ENCODE measurements at regions not wholly inside any gene's neighbourhood (a gene's known extent, or its start where the extent isn't known, plus 50 kb on each side); places are given as distances from the start of the nearest gene placed in this dataset.
"Not testable (repeated sequence)": the region's sequence is repeated elsewhere in the genome, so short reads cannot be mapped to it uniquely, and the experiment has no call there.

DNA sequence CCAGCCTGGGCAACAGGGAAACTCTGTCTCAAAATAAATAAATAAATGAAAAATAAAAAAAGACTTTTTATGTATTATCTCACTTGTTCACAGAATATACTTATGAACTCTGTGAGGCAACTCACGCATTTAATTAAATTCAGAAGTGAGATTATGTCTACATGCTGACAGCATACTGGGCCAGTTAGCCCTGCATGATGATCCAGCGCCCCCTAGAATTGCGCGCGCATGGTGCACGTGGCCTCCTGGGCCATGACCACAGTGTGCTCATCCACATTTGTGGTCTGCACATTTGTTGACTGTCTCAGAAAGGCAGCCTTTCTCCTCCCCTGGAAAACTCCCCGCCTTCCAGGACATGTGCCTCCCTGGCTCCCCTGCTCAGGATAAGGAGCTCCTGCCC is 64.8 kb upstream of the METTL9 start:
- DNase-seq (ENCODE audit: low spot score) = not testable (repeated sequence)

DNA sequence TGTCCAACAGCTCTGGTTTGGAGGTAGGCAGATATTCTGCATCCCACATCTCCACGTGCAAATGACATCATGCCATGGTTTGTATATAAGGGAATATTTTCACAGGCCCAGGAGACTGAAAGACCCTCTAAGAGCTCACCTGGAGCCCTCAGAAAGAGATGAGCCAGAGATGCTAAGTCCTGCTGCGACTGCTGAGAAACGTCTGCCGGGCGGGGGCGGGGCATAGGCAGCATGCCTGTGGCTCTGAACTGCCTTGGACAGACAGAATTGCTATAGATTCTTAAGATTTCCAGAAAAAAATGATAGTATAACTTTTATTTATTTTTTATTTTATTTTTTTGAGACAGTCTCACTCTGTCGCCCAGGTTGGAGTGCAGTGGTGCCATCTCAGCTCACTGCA is 64.2 kb upstream of the METTL9 start:
- DNase-seq (ENCODE audit: low spot score) = not testable (repeated sequence)

DNA sequence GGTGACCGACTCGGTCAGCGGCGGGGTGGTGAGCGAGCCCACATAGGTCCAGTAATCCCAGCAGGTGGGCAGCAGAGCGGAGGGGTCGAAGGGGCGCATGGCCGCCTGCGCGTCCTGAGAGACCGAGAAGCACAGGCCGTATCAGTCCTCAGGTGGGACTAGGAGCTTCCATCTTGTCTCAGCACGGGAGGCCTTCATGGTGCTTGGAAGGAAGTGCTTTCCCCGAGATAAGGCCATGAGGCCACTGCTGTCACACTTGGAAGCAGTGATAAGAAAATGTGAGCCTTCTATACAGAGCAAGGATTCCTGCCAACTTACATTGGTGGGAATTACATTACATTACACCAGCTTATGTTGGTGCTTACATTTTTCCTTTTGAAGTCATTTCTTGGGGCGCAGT is 62.6 kb upstream of the METTL9 start:
- not testable (repeated sequence) for DNase-seq (ENCODE audit: low spot score)

DNA sequence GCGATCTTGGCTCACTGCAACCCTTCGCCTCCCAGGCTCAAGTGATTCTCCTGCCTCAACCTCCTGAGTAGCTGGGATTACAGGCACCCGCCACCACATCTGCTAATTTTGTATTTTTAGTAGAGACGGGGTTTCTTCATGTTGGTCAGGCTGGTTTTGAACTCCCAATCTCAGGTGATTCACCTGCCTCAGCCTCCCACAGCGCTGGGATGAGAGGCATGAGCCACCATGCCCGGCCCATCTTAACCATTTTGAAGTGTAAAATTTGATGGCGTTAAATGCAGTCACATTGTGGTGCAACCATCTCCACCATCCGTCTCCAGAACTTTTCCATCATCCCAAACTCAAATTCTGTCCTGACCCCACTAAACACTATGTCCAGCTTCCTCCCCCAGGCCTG is 61.8 kb upstream of the METTL9 start:
- DNase-seq (ENCODE audit: low spot score) = not testable (repeated sequence)

DNA sequence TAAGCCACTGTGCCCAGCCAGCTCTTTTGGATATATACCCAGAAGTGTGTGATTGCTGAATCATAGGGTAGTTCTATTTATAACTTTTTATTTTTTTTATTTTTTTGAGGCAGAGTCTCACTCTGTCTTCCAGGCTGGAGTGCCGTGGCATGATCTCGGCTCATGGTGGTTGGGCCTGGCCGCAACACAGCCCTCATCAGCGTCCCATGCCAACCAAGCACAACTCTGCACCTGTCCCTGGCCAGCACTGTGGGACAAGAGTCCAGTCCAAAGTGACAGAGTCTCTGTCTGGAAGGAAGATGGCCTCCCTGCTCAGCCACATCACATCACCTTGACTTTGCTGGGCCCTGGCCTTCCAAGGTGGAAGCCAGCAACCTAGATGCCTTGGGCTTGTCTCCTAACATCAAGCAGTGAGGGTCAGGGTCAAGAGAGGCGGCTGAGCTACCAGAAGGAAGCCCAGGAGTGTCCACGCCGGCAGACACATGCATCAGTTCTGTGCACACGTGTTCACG is 60.2 kb upstream of the METTL9 start:
- DNase-seq (ENCODE audit: low spot score) = not testable (repeated sequence)

DNA sequence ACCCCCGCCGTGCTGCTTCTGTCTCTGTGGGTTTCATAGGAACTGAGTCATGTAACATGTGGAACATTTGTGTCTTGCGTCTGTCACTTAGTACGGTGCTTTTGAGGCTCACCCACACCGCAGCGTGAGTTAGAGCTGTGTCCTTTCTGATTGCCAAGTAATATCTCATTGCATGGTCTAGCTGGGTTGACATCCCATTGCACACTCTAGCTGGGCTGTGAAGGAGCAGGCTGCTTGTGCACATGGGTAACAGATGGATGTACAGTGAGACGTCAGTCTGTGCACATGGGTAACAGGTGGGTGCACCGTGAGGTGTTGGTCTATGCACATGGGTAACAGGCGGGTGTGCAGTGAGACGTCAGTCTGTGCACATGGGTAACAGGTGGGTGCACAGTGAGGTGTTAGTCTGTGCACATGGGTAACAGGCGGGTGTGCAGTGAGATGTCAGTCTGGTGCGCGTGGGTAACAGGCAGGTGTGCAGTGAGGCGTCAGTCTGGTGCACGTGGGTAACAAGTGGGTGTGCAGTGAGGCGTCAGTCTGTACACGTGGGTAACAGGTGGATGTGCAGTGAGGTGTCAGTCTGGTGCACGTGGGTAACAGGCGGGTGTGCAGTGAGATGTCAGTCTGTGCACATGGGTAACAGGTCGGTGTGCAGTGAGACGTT is 58.5 kb upstream of the METTL9 start:
- DNase-seq (ENCODE audit: low spot score) = not testable (repeated sequence)

DNA sequence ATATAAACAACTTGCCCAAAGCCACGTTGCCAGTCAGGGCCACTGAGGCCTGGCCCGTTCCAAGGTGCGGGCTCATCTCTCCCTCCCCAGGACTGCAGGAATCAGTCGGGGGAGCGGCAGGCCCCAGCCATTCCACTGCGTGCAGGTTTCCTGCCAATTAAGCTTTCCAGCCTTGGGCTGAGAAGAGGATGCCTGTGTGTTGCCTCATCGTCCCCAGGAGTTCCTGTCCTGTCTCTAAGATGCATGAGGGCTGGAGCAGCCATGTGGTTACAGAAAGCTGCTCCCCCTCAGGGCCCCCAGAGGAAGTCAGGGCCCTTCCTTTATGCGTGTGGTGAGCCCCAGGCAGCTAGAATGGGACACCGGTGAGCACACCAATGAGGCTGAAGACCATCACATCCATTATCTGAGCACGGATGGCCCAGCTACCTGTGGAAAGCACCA is 57.7 kb upstream of the METTL9 start:
- not testable (repeated sequence) for DNase-seq (ENCODE audit: low spot score)

DNA sequence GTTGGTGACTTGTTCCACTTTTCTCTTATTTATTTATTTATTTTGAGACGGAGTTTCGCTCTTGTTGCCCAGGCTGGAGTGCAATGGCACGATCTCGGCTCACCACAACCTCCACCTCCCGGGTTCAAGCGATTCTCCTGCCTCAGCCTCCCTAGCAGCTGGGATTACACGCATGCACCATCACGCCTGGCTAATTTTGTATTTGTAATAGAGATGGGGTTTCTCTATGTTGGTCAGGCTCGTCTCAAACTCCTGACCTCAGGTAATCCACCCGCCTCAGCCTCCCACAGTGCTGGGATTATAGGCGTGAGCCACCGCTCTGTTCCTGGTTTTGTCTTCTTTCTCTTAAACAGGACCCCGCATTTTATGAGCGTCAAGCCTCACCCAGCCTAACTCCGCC is 57.3 kb upstream of the METTL9 start:
- DNase-seq (ENCODE audit: low spot score) = not testable (repeated sequence)

DNA sequence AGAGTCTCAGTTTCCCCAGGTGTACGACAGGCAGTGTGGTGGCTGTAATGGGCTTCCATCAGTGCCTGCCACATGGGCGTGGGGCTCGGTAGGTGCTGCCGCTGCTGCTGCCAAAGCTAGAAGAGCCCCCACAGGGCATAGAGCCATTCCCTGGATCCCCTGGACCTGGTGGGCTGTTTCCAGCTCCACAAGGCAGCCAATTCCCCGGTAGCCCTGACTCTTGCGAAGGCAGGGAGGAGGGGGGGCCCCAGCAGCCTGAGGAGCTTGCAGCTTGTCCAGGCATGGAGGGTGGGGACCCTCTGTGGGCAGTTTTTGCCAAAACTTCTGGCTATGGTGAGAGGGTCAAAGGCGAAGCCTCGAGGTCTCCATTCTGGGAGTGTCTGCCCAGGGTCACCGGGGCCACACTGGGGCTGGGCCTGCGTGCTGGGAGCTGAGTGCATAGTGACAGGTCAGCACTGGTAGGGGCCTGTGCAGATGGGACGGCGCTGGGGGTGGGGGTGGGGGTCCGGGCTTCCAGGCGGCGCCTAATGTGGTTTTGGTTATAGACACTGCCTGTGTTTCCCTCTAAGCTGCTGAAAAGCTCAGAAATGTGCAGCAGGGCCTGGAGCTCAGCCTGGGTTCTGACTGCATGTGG is 56.8 kb upstream of the METTL9 start:
- not testable (repeated sequence) for DNase-seq (ENCODE audit: low spot score)

DNA sequence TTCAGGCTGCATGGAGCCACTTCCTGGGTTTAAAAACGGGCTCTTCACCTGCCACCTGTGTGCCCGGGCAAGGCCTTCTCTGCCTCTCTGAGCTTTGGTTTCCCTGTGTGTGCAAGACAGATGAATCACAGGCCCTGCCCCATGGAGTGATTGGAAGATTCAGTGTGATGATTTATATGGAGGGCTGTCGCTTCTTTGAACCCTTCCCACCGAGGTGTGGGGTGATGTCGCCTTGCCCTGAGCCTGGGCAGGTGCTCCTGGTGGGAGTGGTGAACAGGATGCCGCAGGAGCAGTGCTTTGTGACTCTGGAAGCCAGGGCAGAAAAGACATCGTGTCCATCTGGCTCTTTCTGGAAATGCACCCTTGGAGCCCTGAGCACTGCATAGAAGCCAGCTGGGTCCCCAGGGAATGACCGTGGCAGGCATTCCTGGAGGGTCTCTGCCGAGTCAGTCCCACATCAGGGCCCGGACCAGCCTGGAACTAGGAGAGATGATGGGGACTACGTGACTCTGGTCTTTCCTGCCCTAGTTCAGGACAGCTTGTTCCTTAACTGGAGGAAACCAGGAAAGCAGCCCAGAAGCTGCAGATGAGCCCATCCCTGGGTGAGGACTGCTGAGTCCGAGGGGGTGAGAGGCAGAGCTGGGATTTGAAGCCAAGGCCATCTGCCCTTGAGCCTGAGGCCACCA is 56.1 kb upstream of the METTL9 start:
- DNase-seq (ENCODE audit: low spot score) = not testable (repeated sequence)

DNA sequence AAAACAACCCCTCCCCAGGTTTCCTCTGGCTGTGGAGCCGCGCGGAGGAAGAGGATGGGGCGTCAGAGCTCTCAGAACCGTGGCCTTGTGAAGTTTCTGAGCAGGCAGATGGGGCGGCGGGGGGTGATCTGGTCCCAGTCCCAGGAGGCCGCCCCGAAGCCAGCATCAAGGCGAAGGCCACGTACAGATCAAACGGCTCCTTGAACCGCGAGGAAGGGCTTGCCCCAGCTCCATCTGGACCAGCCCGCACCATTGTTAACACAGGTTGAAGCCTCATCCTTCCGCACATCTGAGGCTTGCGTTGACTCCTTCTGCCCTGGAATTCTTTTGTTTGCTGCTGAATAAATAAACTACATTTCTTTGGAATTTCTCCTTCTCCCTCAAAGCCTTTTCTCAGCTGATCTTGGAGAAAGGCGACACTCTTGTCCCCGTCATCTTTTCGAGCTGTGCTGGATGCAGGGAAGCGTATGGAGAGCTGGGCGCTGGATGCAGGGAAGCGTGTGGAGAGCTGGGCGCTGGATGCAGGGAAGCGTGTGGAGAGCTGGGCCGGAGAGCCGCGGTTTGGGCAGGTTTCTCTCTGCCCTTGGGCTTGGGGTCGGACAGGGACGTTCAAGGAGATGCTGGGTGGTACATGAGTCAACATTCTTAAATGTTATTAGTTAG is 53.6 kb upstream of the METTL9 start:
- not testable (repeated sequence) for DNase-seq (ENCODE audit: low spot score)

DNA sequence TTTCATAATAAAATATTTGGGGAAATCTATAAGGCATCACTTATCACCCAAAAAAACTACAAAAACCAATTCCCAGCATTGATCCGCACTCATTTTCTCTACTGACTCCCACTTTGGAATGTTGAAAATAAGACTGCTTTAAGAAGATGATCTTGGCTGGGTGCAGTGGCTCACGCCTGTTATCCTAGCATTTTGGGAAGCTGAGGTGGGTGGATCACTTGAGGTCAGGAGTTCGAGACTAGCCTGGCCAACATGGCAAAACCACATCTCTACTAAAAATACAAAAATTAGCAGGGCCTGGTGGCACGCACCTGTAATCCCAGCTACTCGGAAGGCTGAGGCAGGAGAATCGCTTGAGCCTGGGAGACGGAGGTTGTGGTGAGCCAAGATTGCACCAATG is 50.0 kb upstream of the METTL9 start:
- DNase-seq (ENCODE audit: low spot score) = not testable (repeated sequence)
